ENCODE measurements at regions not wholly inside any gene's neighbourhood (a gene's known extent, or its start where the extent isn't known, plus 50 kb on each side); places are given as distances from the start of the nearest gene placed in this dataset.

DNA sequence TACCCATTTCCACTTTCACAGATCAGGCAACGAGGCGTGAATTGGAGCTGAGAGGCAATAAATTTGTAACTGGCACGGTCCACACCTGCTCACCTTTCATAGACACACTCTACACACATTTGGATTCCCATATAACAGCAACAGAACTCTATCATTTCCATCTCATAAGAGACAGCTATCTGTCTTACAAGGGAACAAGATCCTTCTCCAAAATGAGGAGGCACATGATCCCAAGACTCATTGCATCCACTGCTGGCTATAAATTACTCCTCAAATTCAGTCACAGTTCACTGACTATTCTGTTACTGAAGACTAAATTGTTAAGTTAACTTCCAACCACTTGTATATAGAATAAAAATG lies 342.8 kb downstream of the MATN1 start:
- TF ChIP-seq, protein P1, sequence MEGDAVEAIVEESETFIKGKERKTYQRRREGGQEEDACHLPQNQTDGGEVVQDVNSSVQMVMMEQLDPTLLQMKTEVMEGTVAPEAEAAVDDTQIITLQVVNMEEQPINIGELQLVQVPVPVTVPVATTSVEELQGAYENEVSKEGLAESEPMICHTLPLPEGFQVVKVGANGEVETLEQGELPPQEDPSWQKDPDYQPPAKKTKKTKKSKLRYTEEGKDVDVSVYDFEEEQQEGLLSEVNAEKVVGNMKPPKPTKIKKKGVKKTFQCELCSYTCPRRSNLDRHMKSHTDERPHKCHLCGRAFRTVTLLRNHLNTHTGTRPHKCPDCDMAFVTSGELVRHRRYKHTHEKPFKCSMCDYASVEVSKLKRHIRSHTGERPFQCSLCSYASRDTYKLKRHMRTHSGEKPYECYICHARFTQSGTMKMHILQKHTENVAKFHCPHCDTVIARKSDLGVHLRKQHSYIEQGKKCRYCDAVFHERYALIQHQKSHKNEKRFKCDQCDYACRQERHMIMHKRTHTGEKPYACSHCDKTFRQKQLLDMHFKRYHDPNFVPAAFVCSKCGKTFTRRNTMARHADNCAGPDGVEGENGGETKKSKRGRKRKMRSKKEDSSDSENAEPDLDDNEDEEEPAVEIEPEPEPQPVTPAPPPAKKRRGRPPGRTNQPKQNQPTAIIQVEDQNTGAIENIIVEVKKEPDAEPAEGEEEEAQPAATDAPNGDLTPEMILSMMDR (IDR thresholded peaks at IDR 0.05) = no peak
- peaks cover 0 to 46% (median 38%) of the 10 kb centered on the region in 7 donors for H3K27me3 ChIP-seq
- WGBS, 2 donors = 1 to 2% methylated on average over 3 of the region's 3 CpGs
- no peak overlapping the region for H3K4me3 ChIP-seq
- H3K4me1 ChIP-seq = peaks cover 0 to 9% (median 3%) of the 10 kb centered on the region in 9 donors
- DNase-seq (no peak), ATAC-seq (no peak)
- no peak overlapping the region for H3K27ac ChIP-seq
- no peaks in the 10 kb centered on the region for H3K36me3 ChIP-seq
- H3K9me3 ChIP-seq = no peaks in the 10 kb centered on the region
- intact Hi-C loops (cut with DNase I) = loop anchor here in 8 of 10 donors (1.0 to 10.0 kb wide), 7 partner anchors 266 to 1146 kb away; partner anchors contain the start of genes PTPRU (in 7 of the 8) and MECR (in 2 of the 8)

- intact Hi-C loops (cut with DNase I) = loop anchor here in 9 of 10 donors (1.0 to 10.0 kb wide), 8 partner anchors 265 to 1145 kb away; partner anchors contain the start of genes PTPRU (in 8 of the 9) and MECR (in 2 of the 9)
- Histone ChIP-seq H3K4me3 (no peak overlapping the region), H3K9me3 (no peaks in the 10 kb centered on the region), H3K4me1 (peaks cover 0 to 9% (median 3%) of the 10 kb centered on the region in 9 donors), H3K27me3 (peaks cover 0 to 42% (median 34%) of the 10 kb centered on the region in 7 donors), H3K27ac (no peak overlapping the region), H3K36me3 (no peaks in the 10 kb centered on the region)
- TF ChIP-seq, protein P1 (IDR thresholded peaks at IDR 0.05) = peak; percentile 76 to 89 (median 85)
- DNase-seq = peak in 1 of 2 donors; percentile 69
- WGBS, 2 donors = 53 to 57% methylated on average over 13 of the region's 13 CpGs
- peak; percentile 59 to 80 (median 68) for ATAC-seq
Observed at GRCh38 chr1:30379684-30380624, 343.4 kb downstream of the MATN1 start.

DNA sequence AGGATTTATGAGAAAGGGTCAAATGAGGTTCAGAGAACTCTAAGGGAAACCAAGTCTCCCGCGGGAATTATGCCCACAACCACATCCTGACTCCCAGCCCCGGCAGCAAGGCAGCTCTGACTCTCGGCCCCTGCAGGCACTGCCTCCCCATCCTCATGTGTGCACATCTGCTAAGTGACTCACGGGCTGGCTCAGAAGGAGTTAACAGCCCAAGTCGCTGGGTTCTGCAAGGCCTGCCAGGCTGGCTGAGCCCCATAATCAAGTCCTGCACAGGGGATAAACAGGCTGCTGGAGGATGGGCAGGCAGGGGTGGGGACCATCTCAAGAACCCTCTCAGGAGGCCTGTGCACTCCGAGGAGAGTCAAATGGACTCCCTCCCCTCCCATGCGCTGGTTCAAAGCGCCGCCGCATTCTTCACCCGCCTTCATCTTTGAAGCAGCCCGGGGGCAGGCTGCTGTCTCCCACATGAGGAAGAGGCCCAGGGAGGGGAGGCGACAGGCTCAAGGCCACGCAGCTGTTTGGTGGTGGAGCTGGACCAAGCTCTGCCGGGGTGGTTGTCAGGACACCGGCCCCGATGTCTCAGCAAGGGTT lies 344.3 kb downstream of the MATN1 start:
- 41 to 47% methylated on average over 18 of the region's 18 CpGs for WGBS, 2 donors
- no peaks in the 10 kb centered on the region for H3K9me3 ChIP-seq
- H3K4me1 ChIP-seq = peaks cover 0 to 9% (median 3%) of the 10 kb centered on the region in 9 donors
- no peak for DNase-seq
- H3K36me3 ChIP-seq = no peaks in the 10 kb centered on the region
- no peak overlapping the region for H3K27ac ChIP-seq
- TF ChIP-seq, protein P1 (IDR thresholded peaks at IDR 0.05) = no peak
- intact Hi-C loops (cut with DNase I) = loop anchor here in 2 of 10 donors (5.0 kb wide), 2 partner anchors 1137 to 1142 kb away; partner anchors contain the start of gene PTPRU (in 1 of the 2)
- H3K4me3 ChIP-seq = no peak overlapping the region
- H3K27me3 ChIP-seq = peaks cover 0 to 42% (median 31%) of the 10 kb centered on the region in 7 donors
- no peak for ATAC-seq

DNA sequence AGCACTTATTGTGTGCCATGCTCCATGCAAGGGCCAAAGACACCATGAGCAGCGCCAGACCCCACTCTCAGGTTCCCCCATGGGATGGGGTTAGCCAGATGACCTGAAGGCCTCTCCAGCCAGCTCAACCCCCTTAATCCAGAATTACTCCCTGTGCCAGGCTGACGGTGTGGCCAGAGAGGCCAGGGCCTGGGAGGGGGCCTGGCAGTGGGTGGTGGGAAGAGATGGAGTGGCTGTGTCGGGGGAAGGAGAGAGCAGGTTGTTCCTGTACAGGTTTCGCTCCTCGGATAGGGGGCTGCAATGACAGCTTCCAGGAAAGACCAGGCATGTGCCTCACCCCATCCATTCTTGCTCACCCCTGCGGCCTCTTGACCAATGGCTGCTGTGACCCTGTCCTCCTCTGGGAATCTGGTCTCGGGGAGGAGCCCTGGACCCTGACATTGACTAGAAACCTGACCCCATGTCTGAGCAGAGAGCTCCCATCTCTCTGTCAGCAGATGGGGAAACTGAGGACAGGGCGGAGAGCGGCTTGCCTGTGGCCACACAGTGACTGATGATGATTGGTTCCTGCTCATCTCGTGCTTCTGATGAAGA lies 345.3 kb downstream of the MATN1 start:
- peaks cover 0 to 44% (median 33%) of the 10 kb centered on the region in 7 donors for H3K27me3 ChIP-seq
- H3K27ac ChIP-seq = no peak overlapping the region
- peaks cover 0 to 9% (median 3%) of the 10 kb centered on the region in 9 donors for H3K4me1 ChIP-seq
- no peaks in the 10 kb centered on the region for H3K36me3 ChIP-seq
- H3K9me3 ChIP-seq = no peaks in the 10 kb centered on the region
- intact Hi-C loops (cut with DNase I) = loop anchor here in 2 of 10 donors (5.0 kb wide), 2 partner anchors 1136 to 1141 kb away; partner anchors contain the start of gene PTPRU (in 1 of the 2)
- no peak overlapping the region for H3K4me3 ChIP-seq
- no peak for DNase-seq
- 67 to 68% methylated on average over 10 of the region's 10 CpGs for WGBS, 2 donors
- TF ChIP-seq, protein P1 (IDR thresholded peaks at IDR 0.05) = no peak
- ATAC-seq = no peak

Data from heart right ventricle (tissue), 16 donors.